ENCODE measurements at regions not wholly inside any gene's neighbourhood (a gene's known extent, or its start where the extent isn't known, plus 50 kb on each side); places are given as distances from the start of the nearest gene placed in this dataset.

GRCh38 chr18:67290421-67290820 lies 226.1 kb downstream of the DSEL start:
- Histone ChIP-seq H3K4me1 (ENCODE audit: insufficient read depth) (no peaks in the 10 kb centered on the region), H3K4me2 (no peak overlapping the region), H4K20me1 (ENCODE audit: insufficient read depth, poor library complexity, severe bottlenecking) (no peaks in the 10 kb centered on the region), H3K9me2 (replicated peaks; ENCODE audit: insufficient read depth) (no peaks in the 10 kb centered on the region), H3K27me3 (no peaks in the 10 kb centered on the region), H3K36me3 (replicated peaks; ENCODE audit: insufficient read depth, low read depth) (no peaks in the 10 kb centered on the region), H3K79me2 (no peaks in the 10 kb centered on the region), H2AFZ (no peak overlapping the region), H3K4me3 (no peak overlapping the region), H3K9me3 (ENCODE audit: low read depth) (no peaks in the 10 kb centered on the region), H3K27ac (no peak overlapping the region)
- 79% methylated on average over 4 of the region's 4 CpGs for WGBS (ENCODE audit: low lambda C conversion rate, missing lambda C conversion rate)
- TF ChIP-seq, protein P1, sequence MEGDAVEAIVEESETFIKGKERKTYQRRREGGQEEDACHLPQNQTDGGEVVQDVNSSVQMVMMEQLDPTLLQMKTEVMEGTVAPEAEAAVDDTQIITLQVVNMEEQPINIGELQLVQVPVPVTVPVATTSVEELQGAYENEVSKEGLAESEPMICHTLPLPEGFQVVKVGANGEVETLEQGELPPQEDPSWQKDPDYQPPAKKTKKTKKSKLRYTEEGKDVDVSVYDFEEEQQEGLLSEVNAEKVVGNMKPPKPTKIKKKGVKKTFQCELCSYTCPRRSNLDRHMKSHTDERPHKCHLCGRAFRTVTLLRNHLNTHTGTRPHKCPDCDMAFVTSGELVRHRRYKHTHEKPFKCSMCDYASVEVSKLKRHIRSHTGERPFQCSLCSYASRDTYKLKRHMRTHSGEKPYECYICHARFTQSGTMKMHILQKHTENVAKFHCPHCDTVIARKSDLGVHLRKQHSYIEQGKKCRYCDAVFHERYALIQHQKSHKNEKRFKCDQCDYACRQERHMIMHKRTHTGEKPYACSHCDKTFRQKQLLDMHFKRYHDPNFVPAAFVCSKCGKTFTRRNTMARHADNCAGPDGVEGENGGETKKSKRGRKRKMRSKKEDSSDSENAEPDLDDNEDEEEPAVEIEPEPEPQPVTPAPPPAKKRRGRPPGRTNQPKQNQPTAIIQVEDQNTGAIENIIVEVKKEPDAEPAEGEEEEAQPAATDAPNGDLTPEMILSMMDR (IDR thresholded peaks at IDR 0.05; ENCODE audit: poor library complexity), result no peak
- no peak for TF ChIP-seq EZH2 (IDR thresholded peaks at IDR 0.05; ENCODE audit: borderline replicate concordance)
- no peak for TF ChIP-seq EZH2phosphoT487 (IDR thresholded peaks at IDR 0.05; ENCODE audit: low read depth, severe bottlenecking, unreplicated experiment)
- DNase-seq (ENCODE audit: low spot score), result no peak

DNA sequence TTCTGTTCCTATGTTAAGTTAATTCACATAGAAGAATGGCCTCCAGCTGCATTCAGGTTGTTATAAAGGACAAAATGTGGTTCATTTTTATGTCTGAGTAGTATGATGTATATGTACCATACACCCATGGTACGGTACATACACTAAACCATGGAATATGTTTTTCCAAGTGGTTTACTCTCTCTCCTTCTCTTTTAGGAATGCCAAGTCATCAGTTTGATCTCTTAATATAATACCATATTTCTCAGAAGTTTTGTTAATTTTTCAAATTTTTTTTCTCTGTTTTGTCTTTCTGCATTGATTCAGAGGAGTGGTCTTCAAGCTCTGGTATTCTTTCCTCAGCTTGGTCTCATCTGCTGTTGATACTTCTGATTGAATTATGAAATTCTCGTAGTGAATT lies 230.9 kb downstream of the DSEL start:
- no peak overlapping the region for H3K4me3 ChIP-seq
- H3K9me3 ChIP-seq (ENCODE audit: low read depth), result no peaks in the 10 kb centered on the region
- H2AFZ ChIP-seq, result no peak overlapping the region
- no peaks in the 10 kb centered on the region for H3K79me2 ChIP-seq
- H3K27ac ChIP-seq, result no peak overlapping the region
- H3K9me2 ChIP-seq (replicated peaks; ENCODE audit: insufficient read depth), result no peaks in the 10 kb centered on the region
- no peak for DNase-seq (ENCODE audit: low spot score)
- H3K4me1 ChIP-seq (ENCODE audit: insufficient read depth), result no peaks in the 10 kb centered on the region
- H4K20me1 ChIP-seq (ENCODE audit: insufficient read depth, poor library complexity, severe bottlenecking), result no peaks in the 10 kb centered on the region
- TF ChIP-seq, protein P1 (IDR thresholded peaks at IDR 0.05; ENCODE audit: poor library complexity), result no peak
- TF ChIP-seq EZH2phosphoT487 (IDR thresholded peaks at IDR 0.05; ENCODE audit: low read depth, severe bottlenecking, unreplicated experiment), result no peak
- TF ChIP-seq EZH2 (IDR thresholded peaks at IDR 0.05; ENCODE audit: borderline replicate concordance), result no peak
- H3K4me2 ChIP-seq, result no peak overlapping the region
- no peaks in the 10 kb centered on the region for H3K27me3 ChIP-seq
- no peaks in the 10 kb centered on the region for H3K36me3 ChIP-seq (replicated peaks; ENCODE audit: insufficient read depth, low read depth)
- WGBS (ENCODE audit: low lambda C conversion rate, missing lambda C conversion rate), result 95% methylated on average over 2 of the region's 2 CpGs

- Histone ChIP-seq H3K9me2 (replicated peaks; ENCODE audit: insufficient read depth) (no peaks in the 10 kb centered on the region), H2AFZ (no peak overlapping the region), H3K9me3 (ENCODE audit: low read depth) (no peaks in the 10 kb centered on the region), H3K79me2 (no peaks in the 10 kb centered on the region), H3K27me3 (no peaks in the 10 kb centered on the region), H3K27ac (no peak overlapping the region), H3K4me2 (no peak overlapping the region), H3K36me3 (replicated peaks; ENCODE audit: insufficient read depth, low read depth) (no peaks in the 10 kb centered on the region), H3K4me3 (no peak overlapping the region), H4K20me1 (ENCODE audit: insufficient read depth, poor library complexity, severe bottlenecking) (no peaks in the 10 kb centered on the region), H3K4me1 (ENCODE audit: insufficient read depth) (no peaks in the 10 kb centered on the region)
- TF ChIP-seq, protein P1 (IDR thresholded peaks at IDR 0.05; ENCODE audit: poor library complexity), result no peak
- TF ChIP-seq EZH2 (IDR thresholded peaks at IDR 0.05; ENCODE audit: borderline replicate concordance) (no peak), EZH2phosphoT487 (IDR thresholded peaks at IDR 0.05; ENCODE audit: low read depth, severe bottlenecking, unreplicated experiment) (no peak)
- DNase-seq (ENCODE audit: low spot score), result no peak
Observed at GRCh38 chr18:67282796-67283195, 233.7 kb downstream of the DSEL start.

GRCh38 chr18:67281746-67282145 lies 234.8 kb downstream of the DSEL start:
- Histone ChIP-seq H4K20me1 (ENCODE audit: insufficient read depth, poor library complexity, severe bottlenecking) (no peaks in the 10 kb centered on the region), H3K9me2 (replicated peaks; ENCODE audit: insufficient read depth) (no peaks in the 10 kb centered on the region), H2AFZ (no peak overlapping the region), H3K4me2 (no peak overlapping the region), H3K9me3 (ENCODE audit: low read depth) (no peaks in the 10 kb centered on the region), H3K27me3 (no peaks in the 10 kb centered on the region), H3K36me3 (replicated peaks; ENCODE audit: insufficient read depth, low read depth) (no peaks in the 10 kb centered on the region), H3K4me3 (no peak overlapping the region), H3K4me1 (ENCODE audit: insufficient read depth) (no peaks in the 10 kb centered on the region), H3K27ac (no peak overlapping the region), H3K79me2 (no peaks in the 10 kb centered on the region)
- WGBS (ENCODE audit: low lambda C conversion rate, missing lambda C conversion rate), result 67% methylated on average over 1 of the region's 1 CpG
- no peak for DNase-seq (ENCODE audit: low spot score)
- TF ChIP-seq, protein P1 (IDR thresholded peaks at IDR 0.05; ENCODE audit: poor library complexity), result no peak
- no peak for TF ChIP-seq EZH2phosphoT487 (IDR thresholded peaks at IDR 0.05; ENCODE audit: low read depth, severe bottlenecking, unreplicated experiment)
- no peak for TF ChIP-seq EZH2 (IDR thresholded peaks at IDR 0.05; ENCODE audit: borderline replicate concordance)

Data from hepatocyte (in vitro differentiated cells).